Bronchial epithelial cell (primary cell): ENCODE measurements at regions not wholly inside any gene's neighbourhood (a gene's known extent, or its start where the extent isn't known, plus 50 kb on each side); places are given as distances from the start of the nearest gene placed in this dataset.

Experiments used
- DNase-seq: peaks from one replicate; pipeline ENCODE4 v3.0.0-alpha.2; 2010; ENCODE audit warnings: low read depth
- FAIRE-seq: peaks from 2 replicates; lab custom pipeline; 2011; peaks lifted over from hg19 to GRCh38; lab: Jason Lieb, UNC
- H3K27me3 ChIP-seq: 2 replicates; pipeline ENCODE4 v1.5.1; 2011; ENCODE audit warnings: low read length; ENCODE audit not compliant: control insufficient read depth, insufficient read depth
- H3K36me3 ChIP-seq: 2 replicates; pipeline ENCODE4 v1.5.1; 2011; ENCODE audit warnings: low read length; ENCODE audit not compliant: control insufficient read depth, insufficient read depth
- H3K4me3 ChIP-seq: 2 replicates; pipeline ENCODE4 v1.5.1; 2011; ENCODE audit warnings: mild to moderate bottlenecking, low read depth, low read length, control low read depth
- TF ChIP-seq, protein P1 (sequence below): IDR thresholded peaks from 2 replicates; pipeline ENCODE4 v1.5.1; 2011; ENCODE audit warnings: mild to moderate bottlenecking, moderate library complexity, low read length, control low read depth, inconsistent platforms; ENCODE audit not compliant: insufficient read depth, severe bottlenecking

DNA sequence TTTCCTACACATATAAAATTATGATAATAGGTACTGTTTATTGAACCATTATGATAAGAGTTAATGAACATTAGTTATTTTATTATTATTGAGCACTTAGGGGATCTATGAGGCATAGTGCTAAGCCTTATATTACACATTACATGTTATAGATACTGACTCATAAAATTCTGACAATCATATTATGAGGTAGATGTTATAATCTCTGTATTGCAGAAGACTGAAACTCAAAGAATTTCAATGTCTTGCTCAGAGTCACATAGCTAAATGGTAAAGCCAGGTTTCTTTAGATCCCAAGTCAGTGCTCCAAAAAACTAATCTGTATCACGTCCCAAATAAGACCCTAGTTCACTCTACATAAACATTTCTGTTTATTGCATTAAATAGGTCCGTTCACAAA, 207.2 kb upstream of the CNKSR2 start:
- H3K36me3 ChIP-seq = no peaks in the 10 kb centered on the region
- TF ChIP-seq, protein P1, sequence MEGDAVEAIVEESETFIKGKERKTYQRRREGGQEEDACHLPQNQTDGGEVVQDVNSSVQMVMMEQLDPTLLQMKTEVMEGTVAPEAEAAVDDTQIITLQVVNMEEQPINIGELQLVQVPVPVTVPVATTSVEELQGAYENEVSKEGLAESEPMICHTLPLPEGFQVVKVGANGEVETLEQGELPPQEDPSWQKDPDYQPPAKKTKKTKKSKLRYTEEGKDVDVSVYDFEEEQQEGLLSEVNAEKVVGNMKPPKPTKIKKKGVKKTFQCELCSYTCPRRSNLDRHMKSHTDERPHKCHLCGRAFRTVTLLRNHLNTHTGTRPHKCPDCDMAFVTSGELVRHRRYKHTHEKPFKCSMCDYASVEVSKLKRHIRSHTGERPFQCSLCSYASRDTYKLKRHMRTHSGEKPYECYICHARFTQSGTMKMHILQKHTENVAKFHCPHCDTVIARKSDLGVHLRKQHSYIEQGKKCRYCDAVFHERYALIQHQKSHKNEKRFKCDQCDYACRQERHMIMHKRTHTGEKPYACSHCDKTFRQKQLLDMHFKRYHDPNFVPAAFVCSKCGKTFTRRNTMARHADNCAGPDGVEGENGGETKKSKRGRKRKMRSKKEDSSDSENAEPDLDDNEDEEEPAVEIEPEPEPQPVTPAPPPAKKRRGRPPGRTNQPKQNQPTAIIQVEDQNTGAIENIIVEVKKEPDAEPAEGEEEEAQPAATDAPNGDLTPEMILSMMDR = no peak
- FAIRE-seq = no peak

DNA sequence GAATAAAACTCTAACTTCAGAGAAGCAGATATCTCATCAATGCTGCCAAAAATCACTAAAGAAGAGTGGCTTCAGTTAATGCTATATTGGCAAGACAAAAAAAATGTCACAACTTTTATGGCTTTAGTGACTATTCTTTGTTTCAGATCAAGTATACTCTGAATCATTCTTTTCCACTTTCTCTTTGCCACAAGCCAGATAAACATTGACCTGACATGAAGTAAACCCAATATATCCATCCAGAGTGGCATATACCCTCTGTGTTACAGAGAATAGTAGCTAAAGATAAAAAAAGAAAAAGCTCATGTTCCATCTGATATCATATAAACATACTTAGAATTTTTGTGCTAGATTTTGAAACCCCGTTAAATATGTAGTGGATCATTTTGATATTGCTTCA, 206.7 kb upstream of the CNKSR2 start:
- no peaks in the 10 kb centered on the region for H3K27me3 ChIP-seq
- no peaks in the 10 kb centered on the region for H3K36me3 ChIP-seq
- no peak for FAIRE-seq
- TF ChIP-seq, protein P1 = no peak
- DNase-seq = no peak
- no peak overlapping the region for H3K4me3 ChIP-seq

More for the DNA sequence above, 207.2 kb upstream of the CNKSR2 start:
- Histone ChIP-seq H3K27me3 (no peaks in the 10 kb centered on the region), H3K4me3 (no peak overlapping the region)
- DNase-seq = no peak

DNA sequence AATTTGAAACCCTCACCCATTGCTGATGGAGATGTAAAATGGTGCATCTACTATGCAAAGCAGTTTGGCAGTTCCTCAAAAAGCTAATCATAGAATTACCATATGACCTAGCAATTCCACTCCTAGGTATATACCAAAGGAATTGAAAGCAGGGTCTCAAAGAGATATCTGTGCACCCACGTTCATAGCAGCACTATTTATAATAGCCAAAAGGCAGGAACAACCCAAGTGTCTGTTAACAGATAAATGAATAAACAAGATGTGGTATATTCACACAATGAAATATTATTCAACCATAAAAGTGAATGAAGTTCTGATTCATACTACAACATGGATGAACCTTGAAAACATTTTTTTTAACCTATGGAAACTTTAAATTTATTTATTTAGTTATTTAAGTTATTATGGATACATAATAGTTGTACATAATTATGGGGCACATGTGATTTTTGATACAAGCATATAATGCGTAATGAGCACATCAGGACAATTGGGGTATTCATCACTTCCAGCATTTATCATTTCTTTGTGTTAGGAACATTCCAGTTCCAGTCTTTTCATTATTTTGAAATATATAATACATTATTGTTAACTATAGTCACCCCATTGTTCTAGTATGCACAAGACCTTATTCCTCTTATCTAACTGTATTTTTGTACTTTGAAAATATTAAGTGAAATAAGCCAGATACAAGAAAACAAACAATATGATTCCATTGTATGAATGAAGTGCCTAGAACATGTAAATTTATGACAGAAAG, 205.6 kb upstream of the CNKSR2 start:
- FAIRE-seq = no peak
- H3K4me3 ChIP-seq = no peak overlapping the region
- no peaks in the 10 kb centered on the region for H3K36me3 ChIP-seq
- TF ChIP-seq, protein P1 = no peak
- no peak for DNase-seq
- no peaks in the 10 kb centered on the region for H3K27me3 ChIP-seq

DNA sequence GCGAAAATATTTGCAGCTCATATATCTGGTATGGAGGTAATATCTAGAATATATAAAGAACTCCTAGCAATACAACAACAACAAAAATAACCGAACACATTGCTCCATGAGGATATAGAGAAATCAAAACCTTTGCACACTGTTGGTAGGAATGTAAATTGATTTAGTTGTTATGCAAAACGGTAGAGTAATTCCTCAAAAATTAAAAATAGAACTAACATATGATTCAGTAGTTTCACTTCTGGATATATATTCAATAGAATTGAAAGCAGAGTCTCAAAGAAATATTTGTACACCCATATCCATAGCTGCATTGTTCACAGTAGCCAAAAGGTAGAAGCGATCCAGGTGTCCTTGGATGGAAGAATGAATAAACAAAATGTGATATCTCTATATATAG, 203.0 kb upstream of the CNKSR2 start:
- FAIRE-seq (no peak), DNase-seq (no peak)
- TF ChIP-seq, protein P1 = no peak
- Histone ChIP-seq H3K27me3 (no peaks in the 10 kb centered on the region), H3K36me3 (no peaks in the 10 kb centered on the region), H3K4me3 (no peak overlapping the region)

DNA sequence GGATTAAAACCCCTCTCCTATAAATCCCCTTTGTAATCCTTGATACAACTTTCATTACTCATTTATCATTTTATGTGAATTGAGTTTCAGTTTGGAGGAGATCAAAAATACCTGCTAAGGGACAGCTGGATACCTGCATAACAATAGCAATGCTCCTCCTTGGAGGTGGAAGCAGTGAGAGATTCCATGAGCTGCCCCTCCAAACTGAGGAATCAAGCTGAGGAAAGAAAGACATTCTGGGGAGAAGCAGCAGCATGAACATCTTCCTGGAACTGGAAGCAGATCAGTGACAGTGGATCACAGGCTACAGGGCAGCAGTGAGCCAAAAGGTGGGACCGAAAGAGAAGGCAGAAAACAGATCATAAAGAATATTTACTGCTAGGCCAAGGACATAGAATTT, 199.8 kb upstream of the CNKSR2 start:
- no peaks in the 10 kb centered on the region for H3K36me3 ChIP-seq
- H3K27me3 ChIP-seq = no peaks in the 10 kb centered on the region
- DNase-seq (no peak), FAIRE-seq (no peak)
- TF ChIP-seq, protein P1 = no peak
- no peak overlapping the region for H3K4me3 ChIP-seq
